Keratinocyte (primary cell): ENCODE measurements at regions not wholly inside any gene's neighbourhood (a gene's known extent, or its start where the extent isn't known, plus 50 kb on each side); places are given as distances from the start of the nearest gene placed in this dataset.

Source experiments
- DNase-seq: peaks from one replicate; pipeline ENCODE4 v3.0.0-alpha.2; 2011; ENCODE audit warnings: low read depth, missing footprints, low spot score
- FAIRE-seq: peaks from 2 replicates; lab custom pipeline; 2011; peaks lifted over from hg19 to GRCh38; lab: Jason Lieb, UNC
- H2AFZ ChIP-seq: 2 replicates; pipeline ENCODE4 v1.6.0; 2012; ENCODE audit warnings: low read length, control low read depth, inconsistent platforms; ENCODE audit not compliant: control insufficient read depth
- H3K27ac ChIP-seq: 2 replicates; pipeline ENCODE4 v1.5.1; 2011; ENCODE audit warnings: low read length; ENCODE audit not compliant: control insufficient read depth, insufficient read depth
- H3K27me3 ChIP-seq: 3 replicates; pipeline ENCODE4 v1.6.0; 2011; ENCODE audit warnings: low read length; ENCODE audit not compliant: control insufficient read depth, insufficient read depth; ENCODE audit errors: extremely low read depth
- H3K36me3 ChIP-seq, 2 experiments: 2 replicates in 1 of 2; 3 replicates in 1 of 2; pipeline ENCODE4 v1.5.1; 2011; ENCODE audit warnings: low read length in 2 of 2, mild to moderate bottlenecking in 1 of 2; ENCODE audit not compliant: control insufficient read depth in 2 of 2, insufficient read depth in 2 of 2; ENCODE audit errors: extremely low read depth in 1 of 2
- H3K4me1 ChIP-seq: 3 replicates; pipeline ENCODE4 v1.5.1; 2011; ENCODE audit warnings: low read length; ENCODE audit not compliant: control insufficient read depth, insufficient read depth; ENCODE audit errors: extremely low read depth
- H3K4me2 ChIP-seq: 3 replicates; pipeline ENCODE4 v1.6.0; 2011; ENCODE audit warnings: low read depth, low read length; ENCODE audit not compliant: control insufficient read depth, insufficient read depth; ENCODE audit errors: extremely low read depth
- H3K4me3 ChIP-seq, 3 experiments: fragments of 200-600 bp in 1 of 3; sonication (generic) in 1 of 3; 2 replicates in 2 of 3; 3 replicates in 1 of 3; pipeline ENCODE4 v1.5.1; 2011 to 2016; ENCODE audit warnings: low read length in 3 of 3, mild to moderate bottlenecking in 3 of 3, control low read depth in 2 of 3, inconsistent platforms in 1 of 3, low read depth in 1 of 3, mixed read lengths in 1 of 3, mixed run types in 1 of 3, moderate library complexity in 1 of 3; ENCODE audit not compliant: control insufficient read depth in 2 of 3, insufficient read depth in 2 of 3; ENCODE audit errors: extremely low read depth in 1 of 3
- H3K79me2 ChIP-seq: 2 replicates; pipeline ENCODE4 v1.6.0; 2012; ENCODE audit warnings: low read length; ENCODE audit not compliant: control insufficient read depth, insufficient read depth
- H3K9ac ChIP-seq: 3 replicates; pipeline ENCODE4 v1.6.0; 2011; ENCODE audit warnings: low read length; ENCODE audit not compliant: control insufficient read depth, insufficient read depth; ENCODE audit errors: extremely low read depth
- H3K9me1 ChIP-seq: 3 replicates; pipeline ENCODE4 v1.6.0; 2011; ENCODE audit warnings: low read length; ENCODE audit not compliant: control insufficient read depth, insufficient read depth; ENCODE audit errors: extremely low read depth
- H3K9me3 ChIP-seq: 2 replicates; pipeline ENCODE4 v1.5.1; 2012; ENCODE audit warnings: low read depth, low read length; ENCODE audit not compliant: control insufficient read depth
- H4K20me1 ChIP-seq: 3 replicates; pipeline ENCODE4 v1.6.0; 2011; ENCODE audit warnings: low read length; ENCODE audit not compliant: control insufficient read depth, insufficient read depth; ENCODE audit errors: extremely low read depth
- CTCF ChIP-seq, 3 experiments: IDR thresholded peaks in 1 of 3; conservative IDR thresholded peaks in 1 of 3; optimal IDR thresholded peaks in 1 of 3; 2 replicates in 2 of 3; 3 replicates in 1 of 3; pipeline versions ENCODE3 to v1.5.1; 2011; ENCODE audit warnings: low read length in 3 of 3, mild to moderate bottlenecking in 3 of 3, moderate library complexity in 2 of 3, control low read depth in 1 of 3, inconsistent platforms in 1 of 3; ENCODE audit not compliant: insufficient read depth in 2 of 3; ENCODE audit errors: extremely low read depth in 1 of 3
- EZH2 ChIP-seq: IDR thresholded peaks from one replicate; pipeline ENCODE4 v1.6.1; 2012; ENCODE audit warnings: inconsistent platforms, mild to moderate bottlenecking, low read length, moderate library complexity
- dilution Hi-C: fragments of 300-500 bp; cut with MboI; formaldehyde crosslinking; loops from one replicate; pipeline ENCODE4 v1.7.0; 2020; ENCODE audit warnings: low sequenced_read_pairs; ENCODE audit not compliant: extremely low pct_ligation_motif_present

GRCh38 chr10:84863675-84864074 is 535.3 kb downstream of the CCSER2 start:
- TF ChIP-seq EZH2 (no peak), CTCF (optimal IDR thresholded peaks at IDR 0.05 in 1 of 3, IDR thresholded peaks at IDR 0.05 in 1 of 3, conservative IDR thresholded peaks at IDR 0.05 in 1 of 3; ENCODE audit: extremely low read depth in 1 of 3, insufficient read depth in 2 of 3, low read length in 3 of 3) (no peak)
- DNase-seq (no peak), FAIRE-seq (no peak)
- Histone ChIP-seq H4K20me1 (no peaks in the 10 kb centered on the region), H3K27ac (no peak overlapping the region), H3K4me2 (no peak overlapping the region), H3K79me2 (no peaks in the 10 kb centered on the region), H3K9me3 (no peaks in the 10 kb centered on the region), H3K4me1 (no peaks in the 10 kb centered on the region), H2AFZ (no peak overlapping the region), H3K27me3 (no peaks in the 10 kb centered on the region), H3K36me3 (no peaks in the 10 kb centered on the region), H3K9me1 (no peaks in the 10 kb centered on the region), H3K4me3 (no peak overlapping the region), H3K9ac (no peak overlapping the region)
- dilution Hi-C loops: no loop called here

- Histone ChIP-seq H3K36me3 (no peaks in the 10 kb centered on the region), H3K27me3 (no peaks in the 10 kb centered on the region), H4K20me1 (no peaks in the 10 kb centered on the region), H3K79me2 (no peaks in the 10 kb centered on the region), H3K4me3 (no peak overlapping the region), H3K4me2 (no peak overlapping the region), H3K9me3 (no peaks in the 10 kb centered on the region), H3K27ac (no peak overlapping the region), H3K9ac (no peak overlapping the region), H3K9me1 (no peaks in the 10 kb centered on the region), H3K4me1 (no peaks in the 10 kb centered on the region), H2AFZ (no peak overlapping the region)
- dilution Hi-C loops: no loop called here
- no peak for TF ChIP-seq EZH2
- TF ChIP-seq CTCF (optimal IDR thresholded peaks at IDR 0.05 in 1 of 3, IDR thresholded peaks at IDR 0.05 in 1 of 3, conservative IDR thresholded peaks at IDR 0.05 in 1 of 3; ENCODE audit: extremely low read depth in 1 of 3, insufficient read depth in 2 of 3, low read length in 3 of 3): no peak
- no peak for FAIRE-seq
- no peak for DNase-seq
These were observed 548.0 kb downstream of the CCSER2 start for GRCh38 chr10:84876116-84876999.
